GM23338 (cell line): ENCODE measurements at regions not wholly inside any gene's neighbourhood (a gene's known extent, or its start where the extent isn't known, plus 50 kb on each side); places are given as distances from the start of the nearest gene placed in this dataset.
A peak's percentile ranks its signal among the peaks of the same experiment; 100 is the strongest.

Source experiments
- ATAC-seq: fragments of 200-7000 bp; cut with Tn5 transposase; 3 replicates; pipeline ENCODE4 v1.9.1; 2020
- DNase-seq: peaks from one replicate; pipeline ENCODE4 v3.0.0-alpha.2; 2015; ENCODE audit warnings: low spot score
- H2AFZ ChIP-seq: fragments of 200-600 bp; sonication (generic); 2 replicates; pipeline ENCODE4 v1.8.0; 2016; ENCODE audit warnings: antibody characterized with exemption, mild to moderate bottlenecking, moderate library complexity
- H3F3A ChIP-seq: fragments of 200-600 bp; sonication (generic); replicated peaks from 2 replicates; pipeline ENCODE4 v1.8.0; 2017; ENCODE audit warnings: antibody characterized with exemption, mixed run types, low read depth
- H3K27ac ChIP-seq: fragments of 200-600 bp; sonication (generic); 2 replicates; pipeline ENCODE4 v1.6.1; 2016; ENCODE audit warnings: low read depth
- H3K27me3 ChIP-seq: fragments of 200-600 bp; sonication (generic); 2 replicates; pipeline ENCODE4 v1.8.0; 2016; ENCODE audit warnings: mild to moderate bottlenecking, mixed run types, moderate library complexity; ENCODE audit not compliant: insufficient read depth
- H3K36me3 ChIP-seq: fragments of 200-600 bp; sonication (generic); 2 replicates; pipeline ENCODE4 v1.8.0; 2016; ENCODE audit warnings: mild to moderate bottlenecking; ENCODE audit not compliant: insufficient read depth
- H3K4me1 ChIP-seq: fragments of 200-600 bp; sonication (generic); 2 replicates; pipeline ENCODE4 v1.8.0; 2016; ENCODE audit warnings: mild to moderate bottlenecking, moderate library complexity; ENCODE audit not compliant: insufficient read depth
- H3K4me2 ChIP-seq: fragments of 200-600 bp; sonication (generic); 2 replicates; pipeline ENCODE4 v1.7.1; 2017; ENCODE audit warnings: mixed run types
- H3K4me3 ChIP-seq: fragments of 200-600 bp; sonication (generic); 2 replicates; pipeline ENCODE4 v1.6.1; 2016; ENCODE audit warnings: mixed run types
- H3K79me2 ChIP-seq: fragments of 200-600 bp; sonication (generic); replicated peaks from 2 replicates; pipeline ENCODE4 v1.8.0; 2017; ENCODE audit warnings: mild to moderate bottlenecking; ENCODE audit not compliant: insufficient read depth
- H3K9me2 ChIP-seq: fragments of 200-600 bp; sonication (generic); 2 replicates; pipeline ENCODE4 v1.8.0; 2017; ENCODE audit not compliant: insufficient read depth
- H4K20me1 ChIP-seq: fragments of 200-600 bp; sonication (generic); replicated peaks from 2 replicates; pipeline ENCODE4 v1.8.0; 2017; ENCODE audit warnings: mild to moderate bottlenecking; ENCODE audit not compliant: insufficient read depth
- H3K27ac Mint-ChIP-seq: 2 replicates; pipeline ENCODE4 v1.8.0; 2020; ENCODE audit warnings: inconsistent platforms, mild to moderate bottlenecking, moderate library complexity, mixed read lengths
- H3K27me3 Mint-ChIP-seq: 3 replicates; pipeline ENCODE4 v1.8.0; 2022; ENCODE audit warnings: low read depth, mild to moderate bottlenecking, moderate library complexity, mixed read lengths, inconsistent platforms; ENCODE audit not compliant: insufficient read depth, poor library complexity
- H3K36me3 Mint-ChIP-seq: 3 replicates; pipeline ENCODE4 v1.8.0; 2021; ENCODE audit warnings: low read depth, mild to moderate bottlenecking, inconsistent platforms, moderate library complexity, mixed read lengths
- H3K4me1 Mint-ChIP-seq: 3 replicates; pipeline ENCODE4 v1.8.0; 2020; ENCODE audit warnings: mild to moderate bottlenecking, inconsistent platforms, mixed read lengths
- H3K4me3 Mint-ChIP-seq: 3 replicates; pipeline ENCODE4 v1.8.0; 2021; ENCODE audit warnings: moderate library complexity, mild to moderate bottlenecking, inconsistent platforms, mixed read lengths
- H3K9me3 Mint-ChIP-seq: 3 replicates; pipeline ENCODE4 v1.8.0; 2020; ENCODE audit warnings: moderate library complexity, mild to moderate bottlenecking, inconsistent platforms, mixed read lengths
- CREB1 ChIP-seq: fragments of 250-450 bp; sonication (Bioruptor Pico); IDR thresholded peaks from 2 replicates; pipeline ENCODE4 v1.5.0; 2020; ENCODE audit warnings: low read depth, mild to moderate bottlenecking, moderate library complexity
- ETS1 ChIP-seq: IDR thresholded peaks from 2 replicates; pipeline ENCODE4 v1.6.1; 2016; ENCODE audit warnings: antibody characterized with exemption
- EZH2 ChIP-seq: fragments of 200-600 bp; sonication (generic); IDR thresholded peaks from one replicate; pipeline ENCODE4 v1.8.0; 2017; ENCODE audit warnings: antibody characterized with exemption, mild to moderate bottlenecking, low read depth; ENCODE audit not compliant: unreplicated experiment
- EZH2phosphoT487 ChIP-seq: fragments of 200-600 bp; sonication (generic); IDR thresholded peaks from one replicate; pipeline ENCODE4 v1.8.1; 2018; ENCODE audit warnings: antibody characterized with exemption; ENCODE audit not compliant: unreplicated experiment
- JUNB ChIP-seq: IDR thresholded peaks from one replicate; pipeline ENCODE4 v1.6.1; 2016; ENCODE audit warnings: antibody characterized with exemption; ENCODE audit not compliant: unreplicated experiment
- POLR2AphosphoS5 ChIP-seq: IDR thresholded peaks from 2 replicates; pipeline ENCODE4 v1.6.1; 2016; ENCODE audit warnings: antibody characterized with exemption, low read depth
- ZNF114 ChIP-seq: fragments of 250-450 bp; sonication (Bioruptor Pico); IDR thresholded peaks from 2 replicates; pipeline ENCODE4 v1.5.0; 2020; ENCODE audit warnings: mild to moderate bottlenecking, moderate library complexity
- ZNF462 ChIP-seq: fragments of 250-450 bp; sonication (Bioruptor Pico); IDR thresholded peaks from 2 replicates; pipeline ENCODE4 v1.5.0; 2020; ENCODE audit warnings: mild to moderate bottlenecking, moderate library complexity
- TF ChIP-seq, protein P1 (sequence below): IDR thresholded peaks from one replicate; pipeline ENCODE4 v1.6.1; 2018; ENCODE audit warnings: antibody characterized with exemption; ENCODE audit not compliant: unreplicated experiment

DNA sequence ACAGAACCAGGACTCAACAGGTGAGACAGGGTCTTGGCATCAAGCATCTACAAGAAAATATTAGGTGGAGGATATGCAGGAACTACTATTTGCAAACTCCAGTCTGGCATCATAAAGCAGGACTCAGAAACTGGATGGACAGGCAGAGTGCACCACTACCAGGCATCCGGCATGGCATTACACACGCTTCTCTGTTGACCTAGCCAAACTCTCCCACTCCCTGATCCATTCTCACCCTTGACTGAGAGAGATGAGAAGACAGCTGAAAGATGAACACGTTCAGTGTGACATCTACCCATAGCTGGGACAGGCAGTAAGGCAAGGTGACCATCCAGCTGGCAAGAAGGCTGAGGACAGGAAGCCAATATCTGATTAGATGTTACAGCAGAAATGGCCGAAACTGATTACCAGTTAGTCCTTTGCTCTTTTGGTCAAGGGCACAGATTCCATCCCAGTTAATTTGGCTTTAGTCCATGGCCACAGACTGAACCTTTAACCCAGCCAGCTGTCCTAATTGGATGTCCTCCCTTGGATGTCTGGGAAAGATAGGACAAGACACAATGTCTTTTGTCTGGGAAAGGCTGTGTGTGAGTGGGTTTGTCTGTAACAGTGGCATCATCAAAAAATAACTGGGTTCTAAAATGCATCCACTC lies 71.6 kb downstream of the BBS10 start (continued):
- TF ChIP-seq, protein P1, sequence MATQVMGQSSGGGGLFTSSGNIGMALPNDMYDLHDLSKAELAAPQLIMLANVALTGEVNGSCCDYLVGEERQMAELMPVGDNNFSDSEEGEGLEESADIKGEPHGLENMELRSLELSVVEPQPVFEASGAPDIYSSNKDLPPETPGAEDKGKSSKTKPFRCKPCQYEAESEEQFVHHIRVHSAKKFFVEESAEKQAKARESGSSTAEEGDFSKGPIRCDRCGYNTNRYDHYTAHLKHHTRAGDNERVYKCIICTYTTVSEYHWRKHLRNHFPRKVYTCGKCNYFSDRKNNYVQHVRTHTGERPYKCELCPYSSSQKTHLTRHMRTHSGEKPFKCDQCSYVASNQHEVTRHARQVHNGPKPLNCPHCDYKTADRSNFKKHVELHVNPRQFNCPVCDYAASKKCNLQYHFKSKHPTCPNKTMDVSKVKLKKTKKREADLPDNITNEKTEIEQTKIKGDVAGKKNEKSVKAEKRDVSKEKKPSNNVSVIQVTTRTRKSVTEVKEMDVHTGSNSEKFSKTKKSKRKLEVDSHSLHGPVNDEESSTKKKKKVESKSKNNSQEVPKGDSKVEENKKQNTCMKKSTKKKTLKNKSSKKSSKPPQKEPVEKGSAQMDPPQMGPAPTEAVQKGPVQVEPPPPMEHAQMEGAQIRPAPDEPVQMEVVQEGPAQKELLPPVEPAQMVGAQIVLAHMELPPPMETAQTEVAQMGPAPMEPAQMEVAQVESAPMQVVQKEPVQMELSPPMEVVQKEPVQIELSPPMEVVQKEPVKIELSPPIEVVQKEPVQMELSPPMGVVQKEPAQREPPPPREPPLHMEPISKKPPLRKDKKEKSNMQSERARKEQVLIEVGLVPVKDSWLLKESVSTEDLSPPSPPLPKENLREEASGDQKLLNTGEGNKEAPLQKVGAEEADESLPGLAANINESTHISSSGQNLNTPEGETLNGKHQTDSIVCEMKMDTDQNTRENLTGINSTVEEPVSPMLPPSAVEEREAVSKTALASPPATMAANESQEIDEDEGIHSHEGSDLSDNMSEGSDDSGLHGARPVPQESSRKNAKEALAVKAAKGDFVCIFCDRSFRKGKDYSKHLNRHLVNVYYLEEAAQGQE: no peak
- no peak for TF ChIP-seq JUNB
- no peak for TF ChIP-seq ZNF114 (CRISPR knock-in tag)

DNA sequence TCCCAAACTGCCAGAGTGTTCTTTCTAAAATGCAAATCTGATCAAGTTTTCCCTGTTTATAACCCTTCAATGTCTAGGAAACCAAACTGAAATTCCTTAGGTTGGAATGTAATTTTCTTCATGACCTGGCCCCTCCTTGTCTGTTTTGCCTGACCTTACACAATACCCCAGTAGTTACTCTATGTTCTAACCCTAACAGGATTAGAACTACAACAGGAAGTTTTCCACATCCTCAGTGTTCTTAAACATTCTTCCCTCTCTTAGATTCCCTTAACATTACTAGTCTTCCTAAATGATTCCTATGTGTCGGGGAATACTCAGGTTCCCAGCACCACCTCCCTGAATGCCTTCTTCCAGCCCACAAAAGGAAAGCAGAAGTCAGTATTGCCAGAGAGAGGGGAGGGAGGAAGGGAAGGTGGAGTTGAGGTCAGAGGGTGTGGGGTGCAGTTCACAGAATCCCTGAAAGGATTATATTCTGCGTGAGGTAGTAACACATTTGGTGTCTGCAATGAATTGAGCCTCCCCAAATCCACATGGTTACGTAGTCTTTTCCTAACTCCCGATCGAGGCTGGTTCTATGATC lies 72.6 kb downstream of the BBS10 start:
- Mint-ChIP-seq H3K27me3 (no peaks in the 10 kb centered on the region), H3K36me3 (no peaks in the 10 kb centered on the region), H3K9me3 (no peaks in the 10 kb centered on the region), H3K4me1 (peaks cover 8% of the 10 kb centered on the region), H3K4me3 (no peak overlapping the region), H3K27ac (no peak overlapping the region)
- ATAC-seq (no peak), DNase-seq (no peak)
- no peaks in the 10 kb centered on the region for H3K27me3 ChIP-seq
- peaks cover 24% of the 10 kb centered on the region for H3K4me1 ChIP-seq
- H2AFZ ChIP-seq: peak overlapping the region; percentile 47; the same call in 1 of the 2 replicates
- no peaks in the 10 kb centered on the region for H4K20me1 ChIP-seq
- H3K27ac ChIP-seq: no peak overlapping the region
- no peaks in the 10 kb centered on the region for H3F3A ChIP-seq
- no peaks in the 10 kb centered on the region for H3K36me3 ChIP-seq
- peaks cover 6% of the 10 kb centered on the region for H3K9me2 ChIP-seq
- H3K4me3 ChIP-seq: no peak overlapping the region
- no peaks in the 10 kb centered on the region for H3K79me2 ChIP-seq
- H3K4me2 ChIP-seq: no peak overlapping the region
- no peak for TF ChIP-seq EZH2
- no peak for TF ChIP-seq ZNF114 (CRISPR knock-in tag)
- TF ChIP-seq POLR2AphosphoS5: no peak
- TF ChIP-seq, protein P1: no peak
- no peak for TF ChIP-seq ZNF462
- no peak for TF ChIP-seq EZH2phosphoT487
- no peak for TF ChIP-seq ETS1
- no peak for TF ChIP-seq CREB1 (CRISPR knock-in tag)
